ENCODE measurements at regions not wholly inside any gene's neighbourhood (a gene's known extent, or its start where the extent isn't known, plus 50 kb on each side); places are given as distances from the start of the nearest gene placed in this dataset.

DNA sequence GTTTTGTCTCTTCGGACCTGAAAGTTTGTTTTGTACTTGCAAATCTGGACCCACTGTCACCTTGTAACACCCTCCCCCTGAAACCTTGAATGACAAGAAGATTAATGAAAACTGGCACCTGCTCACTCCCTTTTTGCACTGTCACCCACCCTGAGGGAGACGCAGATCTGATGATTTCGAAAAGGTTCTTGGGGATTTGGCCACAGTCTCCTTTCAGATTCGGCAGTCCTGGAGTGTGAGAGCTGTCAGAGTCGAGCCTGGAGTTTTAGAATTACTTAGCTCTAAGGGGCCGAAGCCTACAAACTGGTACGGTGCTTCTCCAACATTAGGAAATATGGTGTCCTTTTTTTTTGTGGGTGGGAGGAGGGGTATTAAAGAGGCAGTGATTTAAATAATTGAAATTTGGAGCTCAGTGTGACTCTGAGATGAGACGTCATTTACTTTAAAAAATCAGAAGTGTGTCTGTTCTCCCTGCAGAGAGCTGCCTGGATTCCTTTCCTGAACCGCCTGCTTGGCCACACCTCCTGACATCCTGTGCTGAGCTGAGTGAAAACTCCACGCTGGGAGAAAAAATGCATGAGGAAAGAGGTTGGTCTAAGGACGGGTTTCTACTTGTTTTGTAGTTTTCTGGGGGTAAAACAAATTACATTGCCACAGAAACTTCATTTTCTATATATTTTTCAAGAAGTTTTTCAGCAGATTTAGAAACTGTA lies 447.0 kb upstream of the CDH4 start:
- no peak for DNase-seq
- no peak overlapping the region for H3K4me3 ChIP-seq (ENCODE audit: low read depth in 2 of 2, low read length in 1 of 2)
- H3K27me3 ChIP-seq (ENCODE audit: insufficient read depth), result no peaks in the 10 kb centered on the region
- no peak overlapping the region for H3K4me2 ChIP-seq
- ChIA-PET CTCF (interaction anchor here (0.7 kb wide), 1 partner anchor 487 kb away, joined by 3 read pairs; no protein-coding TSS in a partner anchor), POLR2A (no interaction called here)
- H3F3A ChIP-seq (replicated peaks; ENCODE audit: insufficient read depth), result no peaks in the 10 kb centered on the region
- no peaks in the 10 kb centered on the region for H3K36me3 ChIP-seq (replicated peaks in 1 of 2; ENCODE audit: control insufficient read depth in 1 of 2, insufficient read depth in 2 of 2, low read length in 1 of 2)
- H3K9me3 ChIP-seq, result peaks cover 3% of the 10 kb centered on the region; the same call in 1 of the 2 replicates
- H3K4me1 ChIP-seq (ENCODE audit: control insufficient read depth in 1 of 2, insufficient read depth in 2 of 2, low read depth in 1 of 2, low read length in 1 of 2), result no peaks in the 10 kb centered on the region
- H4K20me1 ChIP-seq (ENCODE audit: insufficient read depth), result no peaks in the 10 kb centered on the region
- no peak overlapping the region for H3K9ac ChIP-seq
- H3K27ac ChIP-seq (ENCODE audit: low read depth in 2 of 2, low read length in 1 of 2), result no peak overlapping the region
- H3K79me2 ChIP-seq (ENCODE audit: insufficient read depth), result no peaks in the 10 kb centered on the region
- H2AFZ ChIP-seq (ENCODE audit: low read depth), result no peak overlapping the region
- 18% methylated on average over 11 of the region's 11 CpGs for WGBS (ENCODE audit: low lambda C conversion rate)
- H3K9me2 ChIP-seq, result no peaks in the 10 kb centered on the region
- TF ChIP-seq MXI1 (IDR thresholded peaks at IDR 0.05; ENCODE audit: low read depth, low read length) (no peak), RFX5 (IDR thresholded peaks at IDR 0.05; ENCODE audit: low read length) (no peak)

DNA sequence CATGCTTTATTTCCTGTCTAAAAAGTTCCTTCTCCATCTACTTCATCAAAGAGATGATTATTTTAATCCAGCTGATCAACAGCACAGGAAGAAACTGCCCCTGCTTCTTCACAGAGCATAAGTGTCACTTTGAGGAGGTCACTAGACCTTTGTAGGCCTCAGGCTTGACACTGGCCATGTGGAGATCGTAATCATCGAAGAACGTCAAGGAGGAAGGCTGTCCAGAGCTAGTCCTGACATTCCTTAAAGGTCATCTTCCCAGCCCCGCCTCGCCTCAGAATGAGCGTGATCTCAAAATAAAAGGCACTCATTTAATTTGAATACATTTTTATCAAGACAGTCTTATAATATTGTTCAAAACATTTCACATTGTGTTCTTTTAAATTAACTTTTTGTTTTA lies 445.7 kb upstream of the CDH4 start:
- no peak overlapping the region for H3K9ac ChIP-seq
- H3K4me1 ChIP-seq (ENCODE audit: control insufficient read depth in 1 of 2, insufficient read depth in 2 of 2, low read depth in 1 of 2, low read length in 1 of 2), result no peaks in the 10 kb centered on the region
- no peak for DNase-seq
- H2AFZ ChIP-seq (ENCODE audit: low read depth), result no peak overlapping the region
- H3K79me2 ChIP-seq (ENCODE audit: insufficient read depth), result no peaks in the 10 kb centered on the region
- no peak overlapping the region for H3K27ac ChIP-seq (ENCODE audit: low read depth in 2 of 2, low read length in 1 of 2)
- no peaks in the 10 kb centered on the region for H3K9me2 ChIP-seq
- no peaks in the 10 kb centered on the region for H3K36me3 ChIP-seq (replicated peaks in 1 of 2; ENCODE audit: control insufficient read depth in 1 of 2, insufficient read depth in 2 of 2, low read length in 1 of 2)
- H3K4me3 ChIP-seq (ENCODE audit: low read depth in 2 of 2, low read length in 1 of 2), result no peak overlapping the region
- no peaks in the 10 kb centered on the region for H3K27me3 ChIP-seq (ENCODE audit: insufficient read depth)
- TF ChIP-seq FOXM1 (IDR thresholded peaks at IDR 0.05; ENCODE audit: low read depth), result no peak
- no peak for TF ChIP-seq MEF2A (IDR thresholded peaks at IDR 0.05; ENCODE audit: borderline replicate concordance, low read depth)
- TF ChIP-seq SMC3 (IDR thresholded peaks at IDR 0.05; ENCODE audit: low read depth, low read length), result no peak
- no peak for TF ChIP-seq GABPA (IDR thresholded peaks at IDR 0.05; ENCODE audit: low read depth)
- no peak for TF ChIP-seq RXRA (IDR thresholded peaks at IDR 0.05; ENCODE audit: borderline replicate concordance, low read depth)
- TF ChIP-seq MXI1 (IDR thresholded peaks at IDR 0.05; ENCODE audit: low read depth, low read length), result no peak
- TF ChIP-seq RFX5 (IDR thresholded peaks at IDR 0.05; ENCODE audit: low read length), result no peak
- no peak for TF ChIP-seq GATA2 (CRISPR knock-in tag; IDR thresholded peaks at IDR 0.05)
- TF ChIP-seq YY1 (IDR thresholded peaks at IDR 0.05; ENCODE audit: low read depth), result no peak
- ChIA-PET CTCF (no interaction called here), POLR2A (no interaction called here)
- no peak overlapping the region for H3K4me2 ChIP-seq
- no peaks in the 10 kb centered on the region for H3F3A ChIP-seq (replicated peaks; ENCODE audit: insufficient read depth)
- peaks cover 3% of the 10 kb centered on the region; the same call in 1 of the 2 replicates for H3K9me3 ChIP-seq
- 46% methylated on average over 6 of the region's 6 CpGs for WGBS (ENCODE audit: low lambda C conversion rate)
- H4K20me1 ChIP-seq (ENCODE audit: insufficient read depth), result no peaks in the 10 kb centered on the region

GRCh38 chr20:60806824-60807223 lies 445.2 kb upstream of the CDH4 start:
- Histone ChIP-seq H4K20me1 (ENCODE audit: insufficient read depth) (no peaks in the 10 kb centered on the region), H3K4me1 (ENCODE audit: control insufficient read depth in 1 of 2, insufficient read depth in 2 of 2, low read depth in 1 of 2, low read length in 1 of 2) (no peaks in the 10 kb centered on the region), H3K79me2 (ENCODE audit: insufficient read depth) (no peaks in the 10 kb centered on the region), H3K9me3 (peaks cover 3% of the 10 kb centered on the region; the same call in 1 of the 2 replicates), H3K9ac (no peak overlapping the region), H3K4me2 (no peak overlapping the region), H3K9me2 (no peaks in the 10 kb centered on the region), H3F3A (replicated peaks; ENCODE audit: insufficient read depth) (no peaks in the 10 kb centered on the region), H3K27ac (ENCODE audit: low read depth in 2 of 2, low read length in 1 of 2) (no peak overlapping the region), H3K4me3 (ENCODE audit: low read depth in 2 of 2, low read length in 1 of 2) (no peak overlapping the region), H2AFZ (ENCODE audit: low read depth) (no peak overlapping the region), H3K36me3 (replicated peaks in 1 of 2; ENCODE audit: control insufficient read depth in 1 of 2, insufficient read depth in 2 of 2, low read length in 1 of 2) (no peaks in the 10 kb centered on the region), H3K27me3 (ENCODE audit: insufficient read depth) (no peaks in the 10 kb centered on the region)
- DNase-seq, result no peak
- TF ChIP-seq MEF2A (IDR thresholded peaks at IDR 0.05; ENCODE audit: borderline replicate concordance, low read depth), result no peak
- no peak for TF ChIP-seq USF1 (IDR thresholded peaks at IDR 0.05; ENCODE audit: borderline replicate concordance, low read depth)
- TF ChIP-seq NRF1 (IDR thresholded peaks at IDR 0.05; ENCODE audit: low read depth, low read length), result no peak
- no peak for TF ChIP-seq IRF3 (IDR thresholded peaks at IDR 0.05; ENCODE audit: low read depth, low read length)
- TF ChIP-seq EP300 (IDR thresholded peaks at IDR 0.05; ENCODE audit: borderline replicate concordance in 1 of 2, low read depth in 1 of 2, low read length in 1 of 2), result no peak
- TF ChIP-seq, protein P1, sequence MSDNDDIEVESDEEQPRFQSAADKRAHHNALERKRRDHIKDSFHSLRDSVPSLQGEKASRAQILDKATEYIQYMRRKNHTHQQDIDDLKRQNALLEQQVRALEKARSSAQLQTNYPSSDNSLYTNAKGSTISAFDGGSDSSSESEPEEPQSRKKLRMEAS (IDR thresholded peaks at IDR 0.05; ENCODE audit: low read depth), result no peak
- TF ChIP-seq RAD21 (IDR thresholded peaks at IDR 0.05; ENCODE audit: low read length), result no peak
- TF ChIP-seq JUND (IDR thresholded peaks at IDR 0.05), result no peak
- TF ChIP-seq PBX3 (IDR thresholded peaks at IDR 0.05), result no peak
- ChIA-PET CTCF (no interaction called here), POLR2A (no interaction called here)
- WGBS (ENCODE audit: low lambda C conversion rate), result 50% methylated on average over 5 of the region's 5 CpGs

Data from SK-N-SH (cell line).